Esophagus muscularis mucosa (tissue), 4 donors: ENCODE measurements at regions not wholly inside any gene's neighbourhood (a gene's known extent, or its start where the extent isn't known, plus 50 kb on each side); places are given as distances from the start of the nearest gene placed in this dataset.

Experiments
- DNase-seq: peaks from one replicate; pipeline ENCODE4 v3.0.0-alpha.2; 2017; ENCODE audit errors: extremely low spot score
- H3K27ac ChIP-seq, 4 donors: fragments of 200-600 bp; sonication (generic); replicated peaks in 1 of 4; 1 replicate in 3 of 4; 2 replicates in 1 of 4; pipeline ENCODE4 v1.5.1; 2016 to 2019; ENCODE audit warnings: mild to moderate bottlenecking in 1 of 4
- H3K27me3 ChIP-seq, 4 donors: fragments of 200-600 bp; sonication (generic); one replicate each; pipeline versions ENCODE4 v1.5.1 to v1.6.0; 2016 to 2019
- H3K36me3 ChIP-seq, 4 donors: fragments of 200-600 bp; sonication (generic); one replicate each; pipeline ENCODE4 v1.5.1; 2016 to 2019
- H3K4me1 ChIP-seq, 4 donors: fragments of 200-600 bp; sonication (generic); one replicate each; pipeline ENCODE4 v1.5.1; 2016 to 2019
- H3K4me3 ChIP-seq, 4 donors: fragments of 200-600 bp; sonication (generic); 1 replicate in 2 of 4; 2 replicates in 2 of 4; pipeline ENCODE4 v1.5.1; 2016 to 2019; ENCODE audit warnings: mild to moderate bottlenecking in 4 of 4, moderate library complexity in 1 of 4
- H3K9me3 ChIP-seq, 4 donors: fragments of 200-600 bp; sonication (generic); 1 replicate in 3 of 4; 2 replicates in 1 of 4; pipeline ENCODE4 v1.5.1; 2016 to 2019
- CTCF ChIP-seq, 3 experiments: fragments of 200-600 bp in 2 of 3; fragments of 450-650 bp in 1 of 3; sonication (generic) in 2 of 3; IDR thresholded peaks; one replicate each; pipeline ENCODE4 v1.5.1; 2017 to 2019; ENCODE audit warnings: antibody characterized with exemption in 3 of 3, mild to moderate bottlenecking in 2 of 3, moderate library complexity in 1 of 3
- EP300 ChIP-seq: sonication (generic); formaldehyde crosslinking; IDR thresholded peaks from one replicate; pipeline ENCODE4 v1.6.1; 2017; ENCODE audit warnings: antibody characterized with exemption
- POLR2A ChIP-seq: fragments of 450-650 bp; IDR thresholded peaks from one replicate; pipeline ENCODE4 v1.6.1; 2017; ENCODE audit warnings: antibody characterized with exemption, moderate library complexity, mild to moderate bottlenecking, low read depth
- POLR2AphosphoS5 ChIP-seq, 2 donors: sonication (generic); formaldehyde crosslinking; IDR thresholded peaks; one replicate each; pipeline ENCODE4 v1.6.1; 2017; ENCODE audit warnings: antibody characterized with exemption in 2 of 2
- WGBS: methylation state at CpG from one replicate; pipeline ENCODE4 v1.1.5; 2018; 5-methylcytosine and 5-hydroxymethylcytosine counted together
- intact Hi-C: fragments of 100-400 bp; cut with DNase I; formaldehyde crosslinking; loops from one replicate; pipeline ENCODE4 v1.15.1; 2023

- Histone ChIP-seq H3K27ac (peak overlapping the region in 2 of 4 donors; percentile 8 to 24), H3K9me3 (no peaks in the 10 kb centered on the region), H3K4me1 (peaks cover 0 to 3% (median 0%) of the 10 kb centered on the region in 4 donors), H3K36me3 (no peaks in the 10 kb centered on the region), H3K4me3 (no peak overlapping the region), H3K27me3 (no peaks in the 10 kb centered on the region)
- DNase-seq = no peak
- intact Hi-C loops = no loop called here
- no peak for TF ChIP-seq POLR2A
- no peak for TF ChIP-seq POLR2AphosphoS5 (IDR thresholded peaks at IDR 0.05)
- TF ChIP-seq EP300 = no peak
- TF ChIP-seq CTCF (IDR thresholded peaks at IDR 0.05) = no peak
- 40% methylated on average over 2 of the region's 2 CpGs for WGBS
Observed at GRCh38 chr15:93451822-93452221, 362.8 kb upstream of the RGMA start.

- 78% methylated on average over 6 of the region's 6 CpGs for WGBS
- intact Hi-C loops = no loop called here
- Histone ChIP-seq H3K36me3 (no peaks in the 10 kb centered on the region), H3K4me3 (no peak overlapping the region), H3K27ac (no peak overlapping the region), H3K9me3 (no peaks in the 10 kb centered on the region), H3K4me1 (peaks cover 0 to 3% (median 0%) of the 10 kb centered on the region in 4 donors), H3K27me3 (no peaks in the 10 kb centered on the region)
- TF ChIP-seq CTCF (IDR thresholded peaks at IDR 0.05) = no peak
- TF ChIP-seq POLR2A = no peak
- TF ChIP-seq EP300 = no peak
- TF ChIP-seq POLR2AphosphoS5 (IDR thresholded peaks at IDR 0.05) = no peak
- no peak for DNase-seq
Observed at GRCh38 chr15:93451265-93451664, 362.3 kb upstream of the RGMA start.

GRCh38 chr15:93449798-93450197 lies 360.8 kb upstream of the RGMA start:
- no peak for DNase-seq
- H3K4me1 ChIP-seq = peaks cover 0 to 3% (median 0%) of the 10 kb centered on the region in 4 donors
- H3K9me3 ChIP-seq = no peaks in the 10 kb centered on the region
- no peak overlapping the region for H3K4me3 ChIP-seq
- WGBS = 67% methylated on average over 2 of the region's 2 CpGs
- no peaks in the 10 kb centered on the region for H3K36me3 ChIP-seq
- H3K27me3 ChIP-seq = no peaks in the 10 kb centered on the region
- intact Hi-C loops = no loop called here
- H3K27ac ChIP-seq = no peak overlapping the region
- TF ChIP-seq POLR2A = no peak
- TF ChIP-seq EP300 = no peak
- no peak for TF ChIP-seq CTCF (IDR thresholded peaks at IDR 0.05)
- TF ChIP-seq POLR2AphosphoS5 (IDR thresholded peaks at IDR 0.05) = no peak

GRCh38 chr15:93438310-93438709 lies 349.3 kb upstream of the RGMA start:
- H3K27me3 ChIP-seq = no peaks in the 10 kb centered on the region
- TF ChIP-seq POLR2A (no peak), POLR2AphosphoS5 (IDR thresholded peaks at IDR 0.05) (no peak), CTCF (IDR thresholded peaks at IDR 0.05) (no peak), EP300 (no peak)
- no peak overlapping the region for H3K4me3 ChIP-seq
- intact Hi-C loops = no loop called here
- DNase-seq = no peak
- H3K27ac ChIP-seq = no peak overlapping the region
- H3K36me3 ChIP-seq = no peaks in the 10 kb centered on the region
- 76% methylated on average over 4 of the region's 4 CpGs for WGBS
- no peaks in the 10 kb centered on the region for H3K9me3 ChIP-seq
- no peaks in the 10 kb centered on the region for H3K4me1 ChIP-seq

- Histone ChIP-seq H3K4me3 (no peak overlapping the region), H3K36me3 (no peaks in the 10 kb centered on the region), H3K27me3 (no peaks in the 10 kb centered on the region), H3K4me1 (no peaks in the 10 kb centered on the region), H3K9me3 (peaks cover 0 to 3% (median 0%) of the 10 kb centered on the region in 4 donors), H3K27ac (no peak overlapping the region)
- 97% methylated on average over 28 of the region's 28 CpGs for WGBS
- TF ChIP-seq EP300 (no peak), CTCF (IDR thresholded peaks at IDR 0.05) (no peak), POLR2AphosphoS5 (IDR thresholded peaks at IDR 0.05) (no peak), POLR2A (no peak)
- intact Hi-C loops = no loop called here
- DNase-seq = no peak
Observed at GRCh38 chr15:93432474-93432873, 343.5 kb upstream of the RGMA start.
